DMS153 (cell line): ENCODE measurements at regions not wholly inside any gene's neighbourhood (a gene's known extent, or its start where the extent isn't known, plus 50 kb on each side); places are given as distances from the start of the nearest gene placed in this dataset.

Experiments
- DNase-seq: peaks from one replicate; lab custom pipeline; 2025; lab: John Stamatoyannopoulos, UW

DNA sequence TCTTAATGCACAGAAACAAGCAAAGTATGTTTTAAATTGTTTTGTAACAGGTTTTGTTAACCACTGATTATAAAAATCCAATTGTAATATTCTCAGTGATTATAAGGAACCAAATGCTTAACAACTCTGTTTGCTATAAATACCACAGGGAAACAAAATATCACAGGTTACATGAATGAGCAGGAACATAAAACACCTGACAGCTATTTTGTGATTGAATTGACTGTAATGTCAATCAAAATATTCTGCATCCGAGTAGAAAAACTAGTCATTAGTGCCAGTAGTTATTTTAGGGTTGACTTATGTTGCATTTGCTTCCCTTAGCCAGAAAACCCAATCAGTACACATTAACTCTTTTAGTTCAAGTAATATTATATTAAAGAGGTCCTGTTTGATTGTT, 1707.8 kb upstream of the ACO1 start:
- no peak for DNase-seq

DNA sequence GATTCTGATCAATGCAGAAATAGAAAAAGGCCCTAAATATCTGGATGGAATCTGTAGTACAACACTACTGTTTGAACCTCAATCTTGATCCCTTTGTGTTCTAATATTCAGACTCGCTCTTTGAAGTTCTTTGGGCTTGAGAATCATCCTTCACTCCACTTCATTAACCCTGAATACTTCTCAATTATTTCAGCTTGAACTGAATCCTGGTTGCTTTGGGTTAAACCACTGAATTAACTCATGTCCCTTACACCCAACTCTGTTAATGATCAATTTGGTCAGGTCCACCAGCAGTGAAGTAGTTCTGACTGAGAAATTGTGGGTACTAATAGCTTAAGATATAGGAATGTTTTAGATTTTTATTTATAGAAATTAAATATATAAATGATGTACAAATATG, 1707.2 kb upstream of the ACO1 start:
- no peak for DNase-seq

DNA sequence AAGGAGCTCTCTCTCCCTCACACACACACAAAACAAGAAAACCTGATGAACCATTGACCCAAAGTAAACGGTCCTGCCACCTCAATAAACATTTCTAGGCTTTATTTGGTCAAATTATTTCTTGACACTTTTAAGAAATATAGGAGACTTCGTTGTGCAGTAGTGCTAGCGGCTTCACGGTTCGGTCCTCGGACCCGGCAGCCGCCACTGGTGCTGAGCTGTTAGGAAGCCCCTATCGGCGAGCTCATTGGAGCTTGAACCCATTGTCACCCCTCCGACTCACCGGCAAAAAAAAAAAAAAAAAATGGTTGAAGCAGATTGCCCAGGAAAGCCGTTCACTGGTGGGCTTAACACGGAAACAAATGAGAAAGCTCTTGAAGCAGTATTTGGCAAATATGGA, 1695.6 kb upstream of the ACO1 start:
- no peak for DNase-seq

DNA sequence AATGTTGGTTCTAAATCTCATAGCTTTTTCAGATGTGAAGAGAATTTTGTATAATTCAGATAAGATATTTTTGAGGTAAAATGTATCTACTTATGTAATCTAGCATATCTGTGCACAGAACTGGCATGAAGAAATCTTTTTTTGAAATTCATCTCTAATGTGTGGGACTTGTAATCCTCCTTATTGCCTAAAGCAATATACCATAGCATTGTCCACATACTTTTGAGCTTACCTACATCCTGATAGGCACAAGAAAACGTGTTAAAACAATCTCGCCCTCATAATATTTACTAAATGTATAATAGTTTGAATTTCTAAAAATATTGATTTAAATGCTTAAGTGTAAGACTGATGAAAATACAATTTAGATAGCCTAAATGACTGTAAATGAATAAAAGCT, 1686.5 kb upstream of the ACO1 start:
- DNase-seq: no peak

DNA sequence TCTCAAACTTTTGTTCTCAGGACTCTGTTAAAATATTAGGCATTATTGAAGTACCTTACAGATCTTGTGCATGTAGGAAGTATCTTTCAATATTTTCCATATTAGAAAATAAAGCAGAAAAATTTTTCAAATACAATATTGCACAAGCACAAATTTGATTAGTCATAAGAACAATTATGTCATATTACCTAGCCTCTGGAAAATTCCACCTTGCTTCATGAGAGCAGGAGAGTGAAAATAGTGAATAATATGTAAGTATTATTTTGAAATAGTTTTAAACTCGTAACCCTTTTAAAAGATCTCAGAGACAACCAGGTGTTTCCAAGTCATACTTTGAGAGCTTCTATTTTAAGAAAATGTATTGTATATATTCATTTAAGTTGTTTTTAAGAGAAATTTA, 1672.9 kb upstream of the ACO1 start:
- DNase-seq: no peak

DNA sequence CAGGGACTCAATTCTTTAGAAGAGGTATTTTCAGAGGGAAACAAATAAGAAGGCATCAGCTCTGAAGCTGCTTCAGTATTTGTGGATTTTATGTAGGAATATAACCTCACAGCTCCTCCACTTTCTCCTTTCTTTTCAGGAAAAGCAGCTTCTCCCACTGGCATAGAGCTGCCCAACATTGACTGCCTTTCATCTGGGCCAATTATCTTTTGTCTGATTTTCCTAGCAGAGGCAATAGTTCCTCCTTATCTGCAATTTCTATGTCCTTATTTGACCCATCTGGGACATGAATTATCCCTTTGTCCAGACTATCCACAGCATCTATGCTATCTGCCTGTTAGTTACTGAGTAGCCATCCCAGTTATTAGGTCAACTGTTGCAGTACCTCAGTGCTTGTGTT, 1671.2 kb upstream of the ACO1 start:
- no peak for DNase-seq

DNA sequence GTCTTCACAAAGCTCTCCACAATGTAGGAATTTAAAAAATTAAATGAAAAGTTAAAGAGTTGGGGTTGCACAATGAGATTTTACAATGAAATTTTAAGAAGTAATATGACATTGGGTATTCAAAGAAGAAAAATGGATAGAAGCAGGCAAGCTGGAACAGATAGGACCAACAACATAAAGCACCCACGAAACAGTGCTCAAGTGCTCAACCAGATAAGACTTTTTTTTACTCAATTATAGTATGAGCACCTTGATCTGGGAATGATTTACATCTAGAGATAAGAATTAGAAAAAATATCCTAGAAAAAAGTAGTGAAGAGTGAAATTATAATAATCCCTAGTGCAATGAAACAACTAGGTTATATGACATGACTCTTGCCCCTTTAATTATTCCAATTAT, 1670.1 kb upstream of the ACO1 start:
- no peak for DNase-seq

DNA sequence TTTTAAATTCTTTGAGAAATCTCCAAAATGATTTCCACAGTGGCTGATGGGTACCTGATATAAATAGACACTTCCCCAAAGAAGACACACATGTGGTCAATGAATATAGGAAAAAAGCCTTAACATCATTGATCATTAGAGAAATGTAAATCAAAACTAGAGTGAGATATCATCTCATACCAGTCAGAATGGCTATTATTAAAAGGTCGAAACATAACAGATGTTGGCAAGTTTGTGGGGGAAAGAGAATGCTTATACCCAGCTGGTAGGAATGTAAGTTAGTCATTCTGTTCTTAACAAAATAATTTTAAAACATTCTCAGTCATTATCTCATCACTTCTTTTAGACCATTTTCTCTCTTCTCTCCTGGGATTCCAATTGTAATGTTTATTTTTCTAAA, 1666.0 kb upstream of the ACO1 start:
- no peak for DNase-seq

DNA sequence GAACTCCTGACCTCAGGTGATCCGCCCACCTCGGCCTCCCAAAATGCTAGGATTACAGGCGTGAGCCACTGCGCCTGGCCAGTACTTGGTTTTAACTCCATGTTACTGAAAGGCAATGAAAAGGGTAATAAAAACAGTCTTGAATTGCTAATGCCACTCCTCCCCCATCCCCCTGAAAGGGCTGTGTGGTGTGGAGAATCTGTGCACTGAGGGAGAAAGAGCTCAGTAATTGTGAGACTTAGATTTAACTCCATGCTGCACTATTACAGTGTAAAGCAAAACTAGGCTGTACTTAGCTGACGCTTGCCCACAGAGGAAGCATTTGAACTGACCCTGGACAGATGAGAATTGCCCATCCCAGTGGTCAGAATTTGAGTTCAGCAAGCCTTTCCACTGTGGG, 1662.4 kb upstream of the ACO1 start:
- DNase-seq: no peak

DNA sequence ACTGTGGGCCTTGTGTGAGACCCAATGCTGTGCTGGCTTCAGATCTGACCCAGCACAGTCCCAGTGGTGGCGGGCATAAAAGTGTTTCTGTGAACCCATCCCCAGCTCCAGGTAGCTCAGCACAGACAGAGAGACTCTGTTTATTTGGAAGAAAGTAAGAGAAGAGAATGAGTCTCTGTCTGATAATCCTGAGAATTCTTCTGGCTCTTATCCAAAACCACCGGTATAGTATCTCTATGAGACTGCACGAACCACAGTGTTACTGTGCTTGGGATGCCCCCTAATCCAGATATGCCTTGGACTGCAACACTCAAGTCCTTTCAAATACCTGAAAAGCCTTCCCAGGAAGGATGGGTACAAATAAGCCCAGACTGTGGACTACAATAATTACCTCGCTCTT, 1660.8 kb upstream of the ACO1 start:
- no peak for DNase-seq

DNA sequence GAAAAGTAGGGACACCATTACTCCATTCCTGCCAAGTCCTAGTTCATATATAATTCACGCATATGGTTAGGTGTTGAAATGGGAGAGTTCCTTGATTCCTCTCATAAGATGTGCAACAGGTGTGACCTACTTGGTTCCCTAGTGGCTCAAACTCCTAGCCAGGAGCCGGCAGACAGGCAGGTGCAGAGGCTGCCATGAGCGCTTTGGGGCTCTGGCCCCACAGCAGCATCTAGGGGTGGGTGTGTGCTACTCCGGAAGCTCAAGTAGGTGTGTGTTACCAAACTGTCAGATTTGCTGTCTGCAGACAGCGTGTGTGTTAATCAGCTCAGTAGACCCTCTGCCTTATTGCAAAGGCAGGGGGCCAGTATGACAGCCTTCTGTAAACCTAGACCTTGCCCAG, 1652.4 kb upstream of the ACO1 start:
- DNase-seq: no peak

DNA sequence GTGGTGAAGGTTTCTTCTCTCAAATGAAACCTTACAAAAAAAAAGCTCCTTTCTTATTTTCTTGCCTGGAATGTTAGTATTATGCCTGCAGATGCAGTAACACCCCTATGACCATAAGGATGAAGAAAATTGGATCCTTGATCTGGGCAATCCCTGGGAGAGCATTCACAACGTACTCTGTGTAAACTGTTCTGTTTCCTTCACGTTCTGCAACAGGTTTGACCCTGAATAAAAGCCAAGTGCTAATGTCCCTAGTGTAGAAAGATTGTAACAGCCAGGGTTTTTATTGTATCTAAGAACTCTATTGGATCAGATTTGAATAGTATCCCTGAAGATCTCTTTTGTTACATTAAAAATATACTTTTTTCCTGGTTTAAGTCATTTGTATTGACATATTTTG, 1639.6 kb upstream of the ACO1 start:
- no peak for DNase-seq

DNA sequence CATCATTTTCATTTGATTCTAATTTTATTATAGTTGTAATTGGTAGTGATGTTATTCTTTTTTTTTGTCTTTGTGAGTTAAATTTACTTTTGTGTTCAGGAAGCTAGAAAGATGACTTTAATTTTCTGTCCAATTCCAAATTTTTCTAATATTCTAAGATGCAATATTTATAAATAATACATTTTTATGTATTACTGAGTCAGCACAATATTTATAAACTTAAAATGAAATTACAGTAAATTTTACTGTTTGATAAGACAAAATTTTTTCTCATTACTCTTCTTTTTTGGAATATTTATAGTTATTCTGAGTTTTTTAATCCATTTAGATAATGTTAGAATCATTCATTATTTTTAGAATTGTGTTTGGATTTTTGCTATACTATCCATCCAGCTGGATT, 1637.9 kb upstream of the ACO1 start:
- no peak for DNase-seq

DNA sequence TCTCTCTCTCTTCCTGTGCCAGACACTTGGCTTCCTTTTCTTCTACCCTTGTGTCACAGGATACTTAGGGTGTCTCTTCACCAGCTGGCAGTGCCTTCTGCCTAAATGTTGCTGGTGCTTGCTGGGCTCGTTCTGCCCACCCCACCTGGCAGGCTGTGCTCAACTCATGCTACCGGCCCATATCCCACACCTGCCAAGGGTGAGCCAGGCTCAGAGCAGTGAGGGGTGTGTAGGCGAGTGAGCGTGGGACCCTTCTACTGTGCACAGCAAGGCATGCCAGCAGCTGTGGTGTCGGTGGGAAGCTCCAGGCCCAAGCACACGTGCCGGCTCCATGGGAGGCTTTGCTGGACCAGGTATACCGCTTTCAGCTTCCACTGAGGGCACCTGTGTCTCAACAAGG, 1626.7 kb upstream of the ACO1 start:
- no peak for DNase-seq

DNA sequence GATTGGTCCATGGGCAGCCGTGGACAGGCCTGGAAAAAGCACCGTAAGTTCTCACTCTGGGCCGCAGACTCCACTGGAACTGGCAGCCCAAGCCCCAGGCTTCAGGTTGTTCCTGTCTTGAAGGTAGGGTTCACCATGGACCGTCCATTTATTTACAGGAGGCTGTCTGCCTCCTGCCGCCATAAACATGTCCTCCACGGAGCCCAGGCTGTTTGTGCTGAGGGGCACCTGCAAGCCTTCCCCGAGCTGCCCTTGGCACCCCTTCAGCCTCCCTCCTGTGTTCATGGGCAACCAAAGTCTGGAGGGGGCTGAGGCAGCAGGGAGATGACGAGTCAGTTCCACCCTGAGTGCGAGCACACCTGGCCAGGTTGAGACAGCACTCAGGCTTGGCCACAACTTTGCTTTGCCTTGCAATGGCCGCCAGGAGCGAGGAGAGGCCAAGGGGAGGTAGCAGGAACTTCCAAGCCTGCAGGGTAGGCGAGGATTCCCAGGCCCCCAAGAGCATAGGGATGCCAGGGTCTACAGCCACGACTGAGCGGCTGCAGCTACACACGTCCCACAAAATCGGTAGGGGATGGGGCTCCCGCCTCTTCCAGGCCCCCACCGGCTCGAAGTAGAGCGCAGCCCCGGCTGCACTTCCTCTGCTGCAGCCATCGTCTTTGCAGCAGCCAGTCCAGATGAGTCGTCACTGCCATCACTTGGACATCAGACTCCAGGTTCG, 1625.6 kb upstream of the ACO1 start:
- DNase-seq: no peak

DNA sequence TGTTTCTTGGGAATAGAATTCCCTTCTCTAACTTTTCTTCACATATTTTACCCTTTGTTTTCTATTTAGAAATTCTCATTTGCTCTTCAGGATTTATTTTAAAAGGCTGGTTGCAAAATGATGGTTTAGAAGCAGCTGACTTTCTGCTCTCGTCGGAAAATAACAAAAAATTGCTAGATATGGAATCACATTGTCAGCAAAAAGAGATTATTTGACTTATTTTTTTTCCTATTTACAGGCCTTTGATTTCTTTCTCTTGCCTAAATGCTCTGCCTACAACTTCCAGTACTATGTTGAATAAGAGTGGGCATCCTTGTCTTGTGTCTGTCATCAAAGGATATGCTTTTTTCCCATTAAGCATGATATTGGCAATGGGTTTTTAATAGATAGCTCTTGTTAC, 1619.1 kb upstream of the ACO1 start:
- no peak for DNase-seq

DNA sequence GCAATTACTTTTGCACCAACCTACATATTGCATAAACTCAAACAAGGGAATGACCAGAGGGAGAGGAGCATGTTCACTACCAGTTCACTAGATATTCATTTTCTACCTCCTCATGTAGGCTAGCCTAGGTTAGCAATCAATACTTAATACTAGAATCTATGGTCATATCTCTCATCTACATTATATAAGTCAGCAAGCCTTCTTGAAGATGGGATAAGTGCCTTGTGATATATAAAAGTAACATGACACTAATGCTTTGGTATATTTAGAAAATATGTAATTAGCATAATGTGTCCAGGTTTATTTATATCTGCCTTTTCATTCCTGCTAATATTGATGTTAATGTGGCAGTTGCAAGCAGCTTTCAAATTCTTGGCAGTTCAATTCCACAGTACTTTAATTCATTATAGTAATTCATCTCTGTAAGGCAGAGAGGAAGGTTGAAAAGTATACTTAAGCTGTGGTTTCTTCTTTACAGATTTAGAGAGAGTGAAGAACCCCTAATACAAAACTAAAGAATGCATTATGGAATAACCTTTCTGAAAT, 1613.2 kb upstream of the ACO1 start:
- DNase-seq: no peak

DNA sequence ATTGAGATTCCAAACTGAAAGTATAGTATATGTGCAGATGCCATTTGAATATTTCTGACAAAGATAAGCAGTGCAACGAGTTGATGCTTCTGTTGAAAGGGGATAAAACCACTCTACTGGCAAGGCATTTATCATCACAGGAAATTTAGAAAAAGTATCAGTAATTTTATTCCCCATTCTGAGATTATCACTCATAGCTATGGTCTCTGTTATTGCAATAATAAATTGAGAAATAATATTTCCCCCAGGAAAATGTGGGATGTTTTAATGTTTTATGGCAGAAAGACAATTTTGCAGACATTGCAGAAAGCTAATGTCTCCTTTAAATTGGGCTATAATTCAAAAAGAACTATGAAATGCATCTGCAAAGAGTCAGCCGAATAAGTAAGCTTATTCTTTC, 1612.7 kb upstream of the ACO1 start:
- no peak for DNase-seq

DNA sequence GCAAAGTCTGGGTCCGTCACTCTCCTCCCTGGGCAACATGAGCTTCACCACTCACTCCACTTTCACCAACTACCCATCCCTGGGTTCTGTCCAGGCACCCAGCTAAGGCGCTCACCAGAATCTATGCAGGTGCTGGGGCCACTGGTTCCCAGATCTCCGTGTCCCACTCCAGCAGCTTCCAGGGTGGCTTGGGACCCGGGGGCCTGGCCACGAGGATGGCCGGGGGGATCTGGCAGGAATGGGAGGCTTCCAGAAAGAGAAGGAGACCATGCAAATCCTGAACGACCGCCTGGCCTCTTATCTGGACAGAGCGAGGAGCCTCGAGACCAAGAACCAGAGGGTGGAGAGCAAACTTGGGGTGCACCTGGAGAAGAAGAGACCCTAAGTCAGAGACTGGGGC, 1611.0 kb upstream of the ACO1 start:
- DNase-seq: no peak

DNA sequence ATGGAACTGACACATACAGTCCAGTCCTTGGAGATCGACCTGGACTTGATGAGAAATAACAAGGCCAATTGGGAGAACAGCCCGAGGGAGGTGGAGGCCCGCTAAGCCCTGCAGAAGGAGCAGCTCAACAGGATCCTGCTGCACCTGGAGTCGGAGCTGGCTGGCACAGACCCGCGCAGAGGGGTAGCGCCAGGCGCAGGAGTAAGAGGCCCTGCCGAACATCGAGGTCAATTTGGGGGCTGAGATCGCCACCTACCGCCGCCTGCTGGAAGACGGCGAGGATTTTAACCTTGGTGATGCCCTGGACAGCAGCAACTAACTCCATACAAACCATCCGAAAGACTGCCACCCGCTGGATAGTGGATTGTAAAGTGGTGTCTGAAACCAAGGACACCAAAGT, 1610.1 kb upstream of the ACO1 start:
- no peak for DNase-seq

DNA sequence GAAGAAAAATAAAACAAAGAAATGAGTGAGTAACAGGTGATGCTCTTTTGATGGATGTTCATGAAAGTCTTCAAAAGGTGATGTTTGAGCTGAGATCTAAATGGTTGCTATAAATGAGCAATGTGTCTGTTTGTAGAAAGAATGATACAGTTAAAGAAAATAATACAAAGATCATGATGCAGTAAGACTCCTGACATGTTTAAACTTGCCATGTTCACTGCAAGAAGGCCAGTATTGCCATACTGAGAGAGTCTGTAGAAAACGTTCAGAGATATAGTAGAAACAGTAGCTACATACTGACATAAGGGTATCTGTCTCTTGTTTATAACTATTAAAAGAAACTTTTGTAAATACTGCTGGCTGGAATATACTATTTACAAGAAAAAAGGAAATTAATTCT, 1609.2 kb upstream of the ACO1 start:
- no peak for DNase-seq

DNA sequence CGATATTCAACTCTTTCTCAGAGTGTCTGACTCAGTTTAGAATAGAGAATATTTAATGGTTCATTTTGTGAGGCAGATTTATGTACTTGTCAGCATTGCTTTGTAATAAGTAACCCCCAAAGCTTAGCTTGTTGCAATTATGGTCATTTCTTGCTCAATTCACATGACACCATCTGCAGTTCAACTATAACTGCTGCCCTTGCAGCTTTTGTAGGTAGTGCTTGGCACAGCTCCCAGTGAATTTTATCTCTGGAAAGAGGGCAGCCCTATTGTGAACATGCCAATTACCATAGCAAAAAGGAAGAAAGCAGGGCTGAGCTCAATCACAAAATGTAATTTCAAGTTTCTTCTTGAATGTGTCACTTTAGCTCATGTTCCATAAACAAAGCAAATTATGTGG, 1587.7 kb upstream of the ACO1 start:
- no peak for DNase-seq

DNA sequence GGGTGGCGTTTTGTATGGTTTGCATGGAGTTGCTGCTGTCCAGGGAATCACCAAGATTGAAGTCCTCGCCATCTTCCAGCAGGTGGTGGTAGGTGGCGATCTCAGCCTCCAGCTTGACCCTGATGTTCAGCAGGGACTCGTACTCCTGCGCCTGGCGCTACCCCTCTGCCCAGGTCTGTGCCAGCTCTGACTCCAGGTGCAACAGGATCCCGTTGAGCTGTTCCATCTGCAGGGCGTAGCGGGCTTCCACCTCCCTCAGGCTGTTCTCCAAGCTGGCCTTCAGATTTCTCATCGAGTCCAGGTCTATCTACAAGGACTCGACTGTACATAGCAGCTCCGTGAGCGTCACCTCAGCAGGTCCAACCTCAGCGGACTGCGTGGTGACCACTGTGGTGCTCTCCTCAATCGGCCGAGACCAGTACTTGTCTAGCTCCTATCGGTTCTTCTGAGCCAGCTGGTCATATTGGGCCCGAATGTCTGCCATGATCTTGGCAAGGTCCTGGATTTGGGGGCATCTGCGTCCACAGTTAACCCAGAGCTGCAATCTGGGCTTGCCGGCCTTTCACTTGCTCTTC, 1584.8 kb upstream of the ACO1 start:
- no peak for DNase-seq

DNA sequence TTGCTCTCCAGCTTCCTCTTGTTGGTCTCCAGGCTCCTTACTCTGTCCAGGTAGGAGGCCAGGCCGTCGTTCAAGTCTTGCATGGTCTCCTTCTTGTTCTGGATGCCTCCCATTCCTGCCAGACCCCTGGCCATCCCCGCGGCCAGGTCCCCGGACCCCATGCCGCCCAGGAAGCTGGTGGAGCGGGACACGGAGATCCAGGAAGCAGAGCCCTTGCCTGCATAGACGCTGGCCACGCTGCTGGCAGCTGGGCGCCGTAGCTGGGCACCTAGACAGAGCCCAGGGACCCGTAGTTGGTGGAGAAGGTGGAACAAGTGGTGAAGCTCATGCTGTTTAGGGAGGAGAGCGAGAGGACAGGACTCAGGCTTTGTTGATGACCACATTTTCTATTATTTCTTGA, 1584.0 kb upstream of the ACO1 start:
- DNase-seq: no peak
